Naive thymus-derived CD4-positive, alpha-beta T cell (primary cell): ENCODE measurements at regions not wholly inside any gene's neighbourhood (a gene's known extent, or its start where the extent isn't known, plus 50 kb on each side); places are given as distances from the start of the nearest gene placed in this dataset.

Experiments
- ATAC-seq: fragments of 150-1000 bp; cut with Tn5 transposase; 2 replicates; pipeline ENCODE4 v1.10.0; 2021; ENCODE audit warnings: mild to moderate bottlenecking, moderate library complexity
- CTCF ChIA-PET: fragments of 350-600 bp; sonication (Branson Sonifier 250); formaldehyde crosslinking; loops from one replicate; lab custom pipeline; 2021; ENCODE audit warnings: antibody characterized with exemption; lab: Charles Lee
- POLR2A ChIA-PET: fragments of 350-600 bp; sonication (Branson Sonifier 250); formaldehyde crosslinking; loops from one replicate; lab custom pipeline; 2021; ENCODE audit warnings: antibody characterized with exemption, inconsistent platforms; lab: Charles Lee
- DNase-seq, 9 donors: peaks; one replicate each; pipeline versions ENCODE4 v3.0.0 to v3.0.0-alpha.2; 2020 to 2022; ENCODE audit warnings: mixed read lengths in 1 of 9
- H3K27ac ChIP-seq: one replicate; pipeline ENCODE4 v1.7.0; 2013; ENCODE audit warnings: mild to moderate bottlenecking, low read depth, low read length, moderate library complexity
- H3K27me3 ChIP-seq, 2 donors: one replicate each; pipeline ENCODE4 v1.7.0; 2013; ENCODE audit warnings: low read length in 2 of 2, mild to moderate bottlenecking in 2 of 2, moderate library complexity in 2 of 2; ENCODE audit not compliant: control insufficient read depth in 2 of 2, insufficient read depth in 2 of 2
- H3K36me3 ChIP-seq, 3 experiments: 1 replicate in 2 of 3; 2 replicates in 1 of 3; pipeline ENCODE4 v1.7.0; 2013; ENCODE audit warnings: low read length in 3 of 3, mild to moderate bottlenecking in 3 of 3, moderate library complexity in 1 of 3; ENCODE audit not compliant: insufficient read depth in 3 of 3, control insufficient read depth in 2 of 3
- H3K4me1 ChIP-seq, 2 donors: one replicate each; pipeline ENCODE4 v1.7.0; 2013; ENCODE audit warnings: low read length in 2 of 2, mild to moderate bottlenecking in 2 of 2, moderate library complexity in 1 of 2; ENCODE audit not compliant: control insufficient read depth in 2 of 2, insufficient read depth in 2 of 2
- H3K4me3 ChIP-seq: 2 replicates; pipeline ENCODE4 v1.7.0; 2013; ENCODE audit warnings: mild to moderate bottlenecking, low read length
- H3K9me3 ChIP-seq, 3 experiments: 1 replicate in 2 of 3; 2 replicates in 1 of 3; pipeline ENCODE4 v1.7.0; 2013; ENCODE audit warnings: low read length in 3 of 3; ENCODE audit not compliant: control insufficient read depth in 2 of 3
- H3K27ac Mint-ChIP-seq, 9 donors: one replicate each; pipeline ENCODE4 v1.8.0; 2020 to 2022; ENCODE audit warnings: mixed read lengths in 9 of 9, mild to moderate bottlenecking in 8 of 9, moderate library complexity in 5 of 9, inconsistent platforms in 2 of 9
- H3K27me3 Mint-ChIP-seq, 5 donors: one replicate each; pipeline ENCODE4 v1.8.0; 2021 to 2022; ENCODE audit warnings: mixed read lengths in 5 of 5, mild to moderate bottlenecking in 1 of 5
- H3K36me3 Mint-ChIP-seq, 5 donors: one replicate each; pipeline ENCODE4 v1.8.0; 2020 to 2022; ENCODE audit warnings: mixed read lengths in 5 of 5, mild to moderate bottlenecking in 3 of 5, inconsistent platforms in 1 of 5
- H3K4me1 Mint-ChIP-seq, 7 donors: one replicate each; pipeline ENCODE4 v1.8.0; 2020 to 2022; ENCODE audit warnings: mixed read lengths in 7 of 7, mild to moderate bottlenecking in 3 of 7, inconsistent platforms in 1 of 7
- H3K4me3 Mint-ChIP-seq, 10 donors: one replicate each; pipeline ENCODE4 v1.8.0; 2020 to 2022; ENCODE audit warnings: mild to moderate bottlenecking in 10 of 10, mixed read lengths in 10 of 10, moderate library complexity in 6 of 10, inconsistent platforms in 2 of 10
- H3K9me3 Mint-ChIP-seq, 11 donors: one replicate each; pipeline ENCODE4 v1.8.0; 2020 to 2022; ENCODE audit warnings: mixed read lengths in 11 of 11, mild to moderate bottlenecking in 4 of 11, inconsistent platforms in 1 of 11, moderate library complexity in 1 of 11
- intact Hi-C, 2 donors: fragments of 100-400 bp; cut with micrococcal nuclease; formaldehyde crosslinking; loops; one replicate each; pipeline ENCODE4 v1.15.1; 2023

- Mint-ChIP-seq H3K4me1 (peaks cover 0 to 3% (median 0%) of the 10 kb centered on the region in 7 donors), H3K27me3 (peaks cover 0 to 4% (median 0%) of the 10 kb centered on the region in 5 donors), H3K36me3 (no peaks in the 10 kb centered on the region), H3K4me3 (no peak overlapping the region), H3K27ac (no peak overlapping the region), H3K9me3 (peaks cover 0 to 6% (median 0%) of the 10 kb centered on the region in 11 donors)
- no peaks in the 10 kb centered on the region for H3K9me3 ChIP-seq
- ChIA-PET POLR2A (no interaction called here), CTCF (no interaction called here)
- H3K4me1 ChIP-seq = no peaks in the 10 kb centered on the region
- no peak overlapping the region for H3K27ac ChIP-seq
- DNase-seq = no peak
- no peak for ATAC-seq
- H3K27me3 ChIP-seq = no peaks in the 10 kb centered on the region
- H3K36me3 ChIP-seq = no peaks in the 10 kb centered on the region
- no peak overlapping the region for H3K4me3 ChIP-seq
- intact Hi-C loops = no loop called here
Observed at GRCh38 chr18:56545464-56545863, 92.9 kb downstream of the TXNL1 start.

GRCh38 chr18:56542476-56542875 is 95.9 kb downstream of the TXNL1 start:
- H3K36me3 ChIP-seq = no peaks in the 10 kb centered on the region
- Mint-ChIP-seq H3K9me3 (peaks cover 0 to 6% (median 0%) of the 10 kb centered on the region in 11 donors), H3K36me3 (no peaks in the 10 kb centered on the region), H3K4me1 (peaks cover 0 to 3% (median 0%) of the 10 kb centered on the region in 7 donors), H3K27me3 (peaks cover 0 to 4% (median 0%) of the 10 kb centered on the region in 5 donors), H3K4me3 (no peak overlapping the region), H3K27ac (no peak overlapping the region)
- intact Hi-C loops = no loop called here
- no peaks in the 10 kb centered on the region for H3K9me3 ChIP-seq
- ATAC-seq (no peak), DNase-seq (no peak)
- ChIA-PET POLR2A (no interaction called here), CTCF (no interaction called here)
- H3K27ac ChIP-seq = no peak overlapping the region
- no peak overlapping the region for H3K4me3 ChIP-seq
- H3K27me3 ChIP-seq = no peaks in the 10 kb centered on the region
- H3K4me1 ChIP-seq = no peaks in the 10 kb centered on the region

GRCh38 chr18:56541793-56542192 is 96.6 kb downstream of the TXNL1 start:
- POLR2A ChIA-PET = no interaction called here
- Histone ChIP-seq H3K27me3 (no peaks in the 10 kb centered on the region), H3K27ac (no peak overlapping the region), H3K36me3 (no peaks in the 10 kb centered on the region), H3K4me1 (no peaks in the 10 kb centered on the region), H3K4me3 (no peak overlapping the region), H3K9me3 (no peaks in the 10 kb centered on the region)
- no peaks in the 10 kb centered on the region for H3K36me3 Mint-ChIP-seq
- H3K9me3 Mint-ChIP-seq = peaks cover 0 to 6% (median 0%) of the 10 kb centered on the region in 11 donors
- no peak for ATAC-seq
- intact Hi-C loops = no loop called here
- no peak for DNase-seq
- peaks cover 0 to 4% (median 0%) of the 10 kb centered on the region in 5 donors for H3K27me3 Mint-ChIP-seq
- no peak overlapping the region for H3K4me3 Mint-ChIP-seq
- H3K27ac Mint-ChIP-seq = no peak overlapping the region
- CTCF ChIA-PET = no interaction called here
- H3K4me1 Mint-ChIP-seq = peaks cover 0 to 3% (median 0%) of the 10 kb centered on the region in 7 donors

DNA sequence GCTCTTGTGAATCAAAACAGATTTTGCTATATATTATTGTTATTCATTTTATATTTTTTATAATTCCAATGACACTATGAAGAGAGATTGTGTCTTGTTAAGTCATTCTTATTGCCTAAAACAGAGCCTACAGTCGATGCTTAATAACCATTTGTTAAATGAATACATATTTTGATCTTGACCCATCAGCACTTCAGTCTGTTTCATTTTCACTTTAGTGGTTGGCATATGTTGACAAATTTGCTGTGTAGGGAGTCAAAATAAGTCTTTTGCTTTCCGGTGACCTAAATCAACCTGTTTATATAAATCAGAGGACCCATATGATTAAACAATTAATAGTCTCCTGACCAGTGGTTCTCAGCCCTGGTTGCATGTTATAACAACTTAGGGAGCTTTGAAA is 97.1 kb downstream of the TXNL1 start:
- CTCF ChIA-PET = no interaction called here
- H3K4me1 Mint-ChIP-seq = peaks cover 0 to 3% (median 0%) of the 10 kb centered on the region in 7 donors
- no peak for ATAC-seq
- no peaks in the 10 kb centered on the region for H3K4me1 ChIP-seq
- DNase-seq = no peak
- H3K4me3 Mint-ChIP-seq = no peak overlapping the region
- H3K9me3 ChIP-seq = no peaks in the 10 kb centered on the region
- no peak overlapping the region for H3K27ac ChIP-seq
- H3K27ac Mint-ChIP-seq = no peak overlapping the region
- no peak overlapping the region for H3K4me3 ChIP-seq
- intact Hi-C loops = no loop called here
- H3K36me3 Mint-ChIP-seq = no peaks in the 10 kb centered on the region
- peaks cover 0 to 6% (median 0%) of the 10 kb centered on the region in 11 donors for H3K9me3 Mint-ChIP-seq
- no peaks in the 10 kb centered on the region for H3K36me3 ChIP-seq
- H3K27me3 Mint-ChIP-seq = peaks cover 0 to 4% (median 0%) of the 10 kb centered on the region in 5 donors
- H3K27me3 ChIP-seq = no peaks in the 10 kb centered on the region
- POLR2A ChIA-PET = no interaction called here

DNA sequence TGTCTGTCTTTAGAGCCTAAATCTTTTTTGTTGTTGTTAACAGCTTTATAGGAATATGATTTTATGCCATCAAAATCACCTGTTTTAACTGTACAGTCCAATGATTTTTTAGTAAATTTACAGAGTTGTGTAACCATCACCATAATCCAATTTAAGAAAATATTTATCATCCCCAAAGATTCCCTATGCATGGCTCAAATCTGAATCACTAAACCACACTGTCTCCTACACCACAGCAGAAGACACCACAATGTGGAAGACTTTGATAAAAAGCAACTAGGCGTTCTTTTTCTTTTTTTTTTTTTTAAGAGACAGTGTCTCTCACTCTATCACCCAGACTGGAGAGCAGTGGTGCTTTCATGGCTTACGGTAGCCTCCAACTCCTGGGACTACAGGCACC is 99.6 kb downstream of the TXNL1 start:
- no peak overlapping the region for H3K27ac ChIP-seq
- H3K9me3 ChIP-seq = no peaks in the 10 kb centered on the region
- Mint-ChIP-seq H3K4me1 (no peaks in the 10 kb centered on the region), H3K4me3 (no peak overlapping the region), H3K27ac (no peak overlapping the region), H3K27me3 (peaks cover 0 to 13% (median 5%) of the 10 kb centered on the region in 5 donors), H3K9me3 (peaks cover 0 to 5% (median 0%) of the 10 kb centered on the region in 11 donors), H3K36me3 (no peaks in the 10 kb centered on the region)
- POLR2A ChIA-PET = no interaction called here
- no peak overlapping the region for H3K4me3 ChIP-seq
- H3K27me3 ChIP-seq = no peaks in the 10 kb centered on the region
- ATAC-seq = no peak
- intact Hi-C loops = no loop called here
- no peak for DNase-seq
- no peaks in the 10 kb centered on the region for H3K4me1 ChIP-seq
- CTCF ChIA-PET = no interaction called here
- H3K36me3 ChIP-seq = no peaks in the 10 kb centered on the region

- CTCF ChIA-PET = no interaction called here
Observed at GRCh38 chr18:56532176-56532840, 106.1 kb downstream of the TXNL1 start.

GRCh38 chr18:56522816-56523215 is 115.6 kb downstream of the TXNL1 start:
- ChIA-PET CTCF (no interaction called here), POLR2A (no interaction called here)
- Mint-ChIP-seq H3K27ac (no peak overlapping the region), H3K4me1 (peaks cover 0 to 2% (median 0%) of the 10 kb centered on the region in 7 donors), H3K4me3 (no peak overlapping the region), H3K27me3 (peaks cover 0 to 24% (median 7%) of the 10 kb centered on the region in 5 donors), H3K9me3 (peaks cover 0 to 10% (median 3%) of the 10 kb centered on the region in 11 donors), H3K36me3 (no peaks in the 10 kb centered on the region)
- ATAC-seq = no peak
- Histone ChIP-seq H3K36me3 (no peaks in the 10 kb centered on the region), H3K4me3 (no peak overlapping the region), H3K27ac (no peak overlapping the region), H3K4me1 (no peaks in the 10 kb centered on the region), H3K9me3 (no peaks in the 10 kb centered on the region), H3K27me3 (no peaks in the 10 kb centered on the region)
- intact Hi-C loops = no loop called here
- DNase-seq = no peak

More at GRCh38 chr18:56532176-56532840, 106.1 kb downstream of the TXNL1 start:
- H3K4me1 ChIP-seq = no peaks in the 10 kb centered on the region
- Mint-ChIP-seq H3K9me3 (peaks cover 0 to 5% (median 0%) of the 10 kb centered on the region in 11 donors), H3K4me3 (no peak overlapping the region), H3K36me3 (no peaks in the 10 kb centered on the region), H3K4me1 (peaks cover 0 to 4% (median 0%) of the 10 kb centered on the region in 7 donors), H3K27me3 (peaks cover 0 to 26% (median 5%) of the 10 kb centered on the region in 5 donors), H3K27ac (no peak overlapping the region)
- DNase-seq (no peak), ATAC-seq (no peak)
- no peaks in the 10 kb centered on the region for H3K27me3 ChIP-seq
- no peak overlapping the region for H3K27ac ChIP-seq
- H3K9me3 ChIP-seq = no peaks in the 10 kb centered on the region
- POLR2A ChIA-PET = no interaction called here
- no peak overlapping the region for H3K4me3 ChIP-seq
- H3K36me3 ChIP-seq = no peaks in the 10 kb centered on the region
- intact Hi-C loops = no loop called here
